GM18909 (cell line): ENCODE measurements at regions not wholly inside any gene's neighbourhood (a gene's known extent, or its start where the extent isn't known, plus 50 kb on each side); places are given as distances from the start of the nearest gene placed in this dataset.

Source experiments
- ATAC-seq: cut with Tn5 transposase; IDR thresholded peaks from one replicate; pipeline ENCODE4 v1.9.1; 2021; ENCODE audit warnings: mild to moderate bottlenecking; ENCODE audit not compliant: unreplicated experiment, poor library complexity

- ATAC-seq = no peak
Measured at GRCh38 chr22:47236161-47236560, 473.7 kb downstream of the TBC1D22A start.

- ATAC-seq = no peak
Measured at GRCh38 chr22:47233316-47234243, 471.1 kb downstream of the TBC1D22A start.

GRCh38 chr22:47232753-47233152 is 470.3 kb downstream of the TBC1D22A start:
- ATAC-seq = no peak

- no peak for ATAC-seq
Measured at GRCh38 chr22:47232197-47232596, 469.7 kb downstream of the TBC1D22A start.

GRCh38 chr22:47231759-47232158 is 469.3 kb downstream of the TBC1D22A start:
- no peak for ATAC-seq

- ATAC-seq = no peak
Measured at GRCh38 chr22:47230741-47231140, 468.3 kb downstream of the TBC1D22A start.

GRCh38 chr22:47230251-47230650 is 467.8 kb downstream of the TBC1D22A start:
- no peak for ATAC-seq

GRCh38 chr22:47228767-47229166 is 466.3 kb downstream of the TBC1D22A start:
- no peak for ATAC-seq

- ATAC-seq = no peak
Measured at GRCh38 chr22:47225931-47226633, 463.6 kb downstream of the TBC1D22A start.

GRCh38 chr22:47225080-47225930 is 462.9 kb downstream of the TBC1D22A start:
- ATAC-seq = no peak
